ENCODE measurements at regions not wholly inside any gene's neighbourhood (a gene's known extent, or its start where the extent isn't known, plus 50 kb on each side); places are given as distances from the start of the nearest gene placed in this dataset.
"Not testable (repeated sequence)": the region's sequence is repeated elsewhere in the genome, so short reads cannot be mapped to it uniquely, and the experiment has no call there.

- DNase-seq (ENCODE audit: low read depth in 2 of 2), result no peak
Observed at GRCh38 chr6:120363429-120363828, 970.9 kb downstream of the TBC1D32 start.

- not testable (repeated sequence) for DNase-seq (ENCODE audit: low read depth in 2 of 2)
Observed at GRCh38 chr6:120358535-120358934, 975.7 kb downstream of the TBC1D32 start.

- no peak for DNase-seq (ENCODE audit: low read depth in 2 of 2)
Observed at GRCh38 chr6:120357447-120357846, 976.8 kb downstream of the TBC1D32 start.

GRCh38 chr6:120355822-120356221 is 978.5 kb downstream of the TBC1D32 start:
- no peak for DNase-seq (ENCODE audit: low read depth in 2 of 2)

GRCh38 chr6:120354452-120355098 is 979.7 kb downstream of the TBC1D32 start:
- no peak for DNase-seq (ENCODE audit: low read depth in 2 of 2)

GRCh38 chr6:120352491-120352890 is 981.8 kb downstream of the TBC1D32 start:
- no peak for DNase-seq (ENCODE audit: low read depth in 2 of 2)

- no peak for DNase-seq (ENCODE audit: low read depth in 2 of 2)
Observed at GRCh38 chr6:120348926-120349325, 985.4 kb downstream of the TBC1D32 start.

- no peak for DNase-seq (ENCODE audit: low read depth in 2 of 2)
Observed at GRCh38 chr6:120328521-120328920, 979.0 kb upstream of the MAN1A1 start.

- DNase-seq (ENCODE audit: low read depth in 2 of 2), result no peak
Observed at GRCh38 chr6:120320481-120321162, 971.1 kb upstream of the MAN1A1 start.

- DNase-seq (ENCODE audit: low read depth in 2 of 2), result no peak
Observed at GRCh38 chr6:120304223-120304622, 954.7 kb upstream of the MAN1A1 start.

- DNase-seq (ENCODE audit: low read depth in 2 of 2), result no peak
Observed at GRCh38 chr6:120303527-120303926, 954.0 kb upstream of the MAN1A1 start.

- no peak for DNase-seq (ENCODE audit: low read depth in 2 of 2)
Observed at GRCh38 chr6:120302041-120302440, 952.5 kb upstream of the MAN1A1 start.

- no peak for DNase-seq (ENCODE audit: low read depth in 2 of 2)
Observed at GRCh38 chr6:120290964-120291363, 941.4 kb upstream of the MAN1A1 start.

- no peak for DNase-seq (ENCODE audit: low read depth in 2 of 2)
Observed at GRCh38 chr6:120282005-120282404, 932.4 kb upstream of the MAN1A1 start.

GRCh38 chr6:120279466-120280167 is 930.1 kb upstream of the MAN1A1 start:
- DNase-seq (ENCODE audit: low read depth in 2 of 2), result no peak

- no peak for DNase-seq (ENCODE audit: low read depth in 2 of 2)
Observed at GRCh38 chr6:120278689-120279396, 929.3 kb upstream of the MAN1A1 start.

- no peak for DNase-seq (ENCODE audit: low read depth in 2 of 2)
Observed at GRCh38 chr6:120274547-120274946, 925.0 kb upstream of the MAN1A1 start.

GRCh38 chr6:120273411-120273810 is 923.9 kb upstream of the MAN1A1 start:
- DNase-seq (ENCODE audit: low read depth in 2 of 2), result no peak

- DNase-seq (ENCODE audit: low read depth in 2 of 2), result no peak
Observed at GRCh38 chr6:120272038-120272437, 922.5 kb upstream of the MAN1A1 start.

GRCh38 chr6:120268256-120268655 is 918.7 kb upstream of the MAN1A1 start:
- not testable (repeated sequence) for DNase-seq (ENCODE audit: low read depth in 2 of 2)

- no peak for DNase-seq (ENCODE audit: low read depth in 2 of 2)
Observed at GRCh38 chr6:120262354-120262753, 912.8 kb upstream of the MAN1A1 start.

GRCh38 chr6:120260636-120261035 is 911.1 kb upstream of the MAN1A1 start:
- DNase-seq (ENCODE audit: low read depth in 2 of 2), result no peak

Data from stimulated activated CD8-positive, alpha-beta memory T cell treated with anti-CD3 and anti-CD28 coated beads, Interleukin-15, amount 100 ng/mL, for 48 hours (primary cell).